ENCODE measurements at regions not wholly inside any gene's neighbourhood (a gene's known extent, or its start where the extent isn't known, plus 50 kb on each side); places are given as distances from the start of the nearest gene placed in this dataset.
"Not testable (repeated sequence)": the region's sequence is repeated elsewhere in the genome, so short reads cannot be mapped to it uniquely, and the experiment has no call there.

GRCh38 chr1:60696512-60696911 is 385.8 kb upstream of the NFIA start:
- TF ChIP-seq CTCF (IDR thresholded peaks at IDR 0.05; ENCODE audit: insufficient read depth, low read length, missing control alignments): no peak
- CTCF ChIA-PET: no interaction called here
- no peak for DNase-seq (ENCODE audit: low read depth, low spot score)
- no peak overlapping the region for H3K4me3 ChIP-seq (ENCODE audit: low read depth, low read length)
- POLR2A ChIA-PET: no interaction called here

DNA sequence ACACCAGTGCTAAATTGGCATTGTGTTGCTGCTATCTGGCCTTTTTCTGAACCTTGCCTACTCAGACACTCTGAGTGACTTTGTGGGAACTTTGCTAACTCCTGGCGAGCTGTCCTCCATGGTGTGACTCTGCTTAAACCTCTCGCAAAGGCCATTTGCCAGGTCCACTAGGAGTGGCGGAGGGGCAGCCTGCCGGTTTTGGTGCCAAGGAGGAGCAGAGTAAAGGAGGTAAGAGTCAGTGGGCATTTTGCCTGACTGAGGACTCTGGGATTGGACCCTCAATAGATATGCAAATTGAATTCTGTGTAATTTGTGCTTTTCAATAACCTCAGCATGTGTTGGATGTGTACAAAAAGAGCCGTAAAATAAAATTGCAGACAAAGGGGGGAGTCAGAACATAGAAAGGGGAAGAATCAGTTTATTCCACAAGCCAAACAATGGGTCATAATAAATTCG is 386.6 kb upstream of the NFIA start:
- ChIA-PET CTCF (no interaction called here), POLR2A (no interaction called here)
- H3K4me3 ChIP-seq (ENCODE audit: low read depth, low read length): no peak overlapping the region
- DNase-seq (ENCODE audit: low read depth, low spot score): no peak
- no peak for TF ChIP-seq CTCF (IDR thresholded peaks at IDR 0.05; ENCODE audit: insufficient read depth, low read length, missing control alignments)

- ChIA-PET CTCF (no interaction called here), POLR2A (no interaction called here)
- no peak for TF ChIP-seq CTCF (IDR thresholded peaks at IDR 0.05; ENCODE audit: insufficient read depth, low read length, missing control alignments)
- no peak for DNase-seq (ENCODE audit: low read depth, low spot score)
- no peak overlapping the region for H3K4me3 ChIP-seq (ENCODE audit: low read depth, low read length)
Measured at GRCh38 chr1:60694980-60695379, 387.4 kb upstream of the NFIA start.

DNA sequence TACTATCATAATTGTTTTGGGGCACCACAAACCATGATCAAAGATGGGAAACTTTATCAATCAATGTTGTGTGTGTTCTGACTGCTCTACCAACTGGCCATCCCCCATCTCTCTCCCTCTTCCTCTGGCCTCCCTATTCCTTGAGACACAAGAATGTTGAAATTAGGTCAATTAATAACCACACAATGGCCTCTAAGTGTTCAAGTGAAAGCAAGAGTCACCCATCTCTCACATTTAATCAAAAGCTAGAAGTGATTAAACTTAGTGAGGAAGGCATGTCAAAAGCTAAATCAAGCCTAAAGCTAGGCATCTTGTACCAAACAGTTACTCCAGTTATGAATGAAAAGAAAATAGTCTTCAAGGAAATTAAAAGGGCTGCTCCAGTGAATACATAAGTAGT is 390.3 kb upstream of the NFIA start:
- no peak overlapping the region for H3K4me3 ChIP-seq (ENCODE audit: low read depth, low read length)
- ChIA-PET CTCF (no interaction called here), POLR2A (no interaction called here)
- no peak for TF ChIP-seq CTCF (IDR thresholded peaks at IDR 0.05; ENCODE audit: insufficient read depth, low read length, missing control alignments)
- DNase-seq (ENCODE audit: low read depth, low spot score): no peak

DNA sequence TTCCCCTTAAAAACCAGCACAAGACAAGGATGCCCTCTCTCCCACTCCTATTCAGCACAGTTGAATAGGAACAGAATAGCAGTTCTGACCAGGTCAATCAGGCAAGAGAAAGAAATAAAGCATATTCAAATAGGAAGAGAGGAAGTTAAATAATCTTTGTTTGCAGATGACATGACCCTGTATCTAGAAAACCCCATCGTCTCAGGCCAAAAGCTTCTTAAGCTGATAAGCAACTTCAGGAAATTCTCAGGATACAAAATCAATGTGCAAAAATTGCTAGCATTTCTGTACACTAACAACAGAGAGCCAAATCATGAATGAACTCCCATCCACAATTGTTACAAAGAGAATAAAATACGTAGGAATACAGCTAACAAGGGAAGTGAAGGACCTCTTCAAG is 394.1 kb upstream of the NFIA start:
- DNase-seq (ENCODE audit: low read depth, low spot score); CTCF ChIA-PET; POLR2A ChIA-PET; H3K4me3 ChIP-seq (ENCODE audit: low read depth, low read length): not testable (repeated sequence)

DNA sequence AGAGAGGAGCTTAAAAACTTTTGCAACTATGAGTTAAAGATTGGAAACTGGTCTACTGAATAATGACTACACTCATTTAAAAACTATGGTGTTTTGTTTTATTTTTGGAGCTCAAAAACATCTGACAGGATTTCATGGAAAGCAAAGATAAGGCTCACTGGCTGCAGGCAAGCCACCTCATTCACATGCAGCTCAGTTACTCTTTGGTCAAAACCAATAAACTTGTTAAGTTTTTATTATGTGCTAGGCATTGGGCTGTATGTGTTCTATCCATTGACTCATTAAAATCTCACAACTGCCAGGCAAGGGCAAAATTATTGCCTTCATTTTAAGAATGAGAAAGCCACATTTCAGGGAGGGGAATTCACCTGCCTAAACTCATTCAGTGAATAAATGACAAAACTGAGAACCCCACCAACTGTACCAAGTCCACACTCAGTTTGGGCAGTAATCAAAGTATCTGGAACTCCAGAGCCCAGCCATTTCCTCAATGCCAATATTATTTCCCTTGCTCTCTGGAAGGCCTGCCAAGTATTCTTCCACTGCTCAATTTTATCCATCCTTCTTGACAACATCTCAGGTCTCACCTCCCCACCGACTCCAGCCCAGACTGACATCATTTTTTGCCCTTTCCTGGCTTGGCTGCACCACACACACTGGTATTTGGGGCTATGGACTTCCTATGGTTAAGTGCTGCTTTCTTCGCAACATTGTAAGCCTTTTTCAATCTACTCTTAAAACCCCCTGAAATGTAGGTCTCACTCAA is 401.1 kb upstream of the NFIA start:
- CTCF ChIA-PET: interaction anchor here (1.3 kb wide), 1 partner anchor 400 kb away, joined by 3 read pairs; no protein-coding TSS in a partner anchor
- no peak for DNase-seq (ENCODE audit: low read depth, low spot score)
- H3K4me3 ChIP-seq (ENCODE audit: low read depth, low read length): no peak overlapping the region
- no peak for TF ChIP-seq CTCF (IDR thresholded peaks at IDR 0.05; ENCODE audit: insufficient read depth, low read length, missing control alignments)
- POLR2A ChIA-PET: no interaction called here
